MM.1S (cell line): ENCODE measurements at regions not wholly inside any gene's neighbourhood (a gene's known extent, or its start where the extent isn't known, plus 50 kb on each side); places are given as distances from the start of the nearest gene placed in this dataset.

ENCODE experiments used
- EZH2 ChIP-seq: fragments of 300-600 bp; sonication (generic); optimal IDR thresholded peaks from 2 replicates; pipeline ENCODE3; 2017; ENCODE audit warnings: low read depth, mild to moderate bottlenecking, antibody characterized with exemption, low read length, mixed read lengths
- EZH2phosphoT487 ChIP-seq: fragments of 300-600 bp; sonication (generic); IDR thresholded peaks from 2 replicates; pipeline ENCODE4 v1.6.1; 2018; ENCODE audit warnings: antibody characterized with exemption, low read length
- TF ChIP-seq, protein P1 (sequence below): fragments of 300-600 bp; sonication (generic); IDR thresholded peaks from 2 replicates; pipeline ENCODE4 v1.5.1; 2016; ENCODE audit warnings: antibody characterized with exemption, low read length, mixed read lengths

DNA sequence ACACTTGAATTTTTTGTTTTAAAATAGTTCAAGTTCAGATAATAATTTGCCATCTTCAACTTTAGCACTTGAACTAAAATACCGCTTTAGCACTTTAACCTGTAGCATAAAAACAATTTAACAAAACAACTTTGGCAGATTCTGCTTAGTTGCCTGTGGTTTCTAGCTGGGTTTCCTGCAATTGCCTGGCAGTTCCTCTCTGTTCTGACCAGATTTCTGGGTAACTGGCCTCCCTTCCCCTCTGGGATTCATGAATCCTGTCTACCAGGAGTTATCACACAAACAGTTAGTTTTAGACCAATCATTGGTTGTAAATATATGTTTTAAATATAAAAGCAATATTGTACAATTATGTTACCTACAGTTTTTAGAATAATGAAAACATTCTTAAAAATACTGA is 89.8 kb upstream of the HDAC9 start:
- TF ChIP-seq EZH2 (no peak), EZH2phosphoT487 (no peak)
- TF ChIP-seq, protein P1, sequence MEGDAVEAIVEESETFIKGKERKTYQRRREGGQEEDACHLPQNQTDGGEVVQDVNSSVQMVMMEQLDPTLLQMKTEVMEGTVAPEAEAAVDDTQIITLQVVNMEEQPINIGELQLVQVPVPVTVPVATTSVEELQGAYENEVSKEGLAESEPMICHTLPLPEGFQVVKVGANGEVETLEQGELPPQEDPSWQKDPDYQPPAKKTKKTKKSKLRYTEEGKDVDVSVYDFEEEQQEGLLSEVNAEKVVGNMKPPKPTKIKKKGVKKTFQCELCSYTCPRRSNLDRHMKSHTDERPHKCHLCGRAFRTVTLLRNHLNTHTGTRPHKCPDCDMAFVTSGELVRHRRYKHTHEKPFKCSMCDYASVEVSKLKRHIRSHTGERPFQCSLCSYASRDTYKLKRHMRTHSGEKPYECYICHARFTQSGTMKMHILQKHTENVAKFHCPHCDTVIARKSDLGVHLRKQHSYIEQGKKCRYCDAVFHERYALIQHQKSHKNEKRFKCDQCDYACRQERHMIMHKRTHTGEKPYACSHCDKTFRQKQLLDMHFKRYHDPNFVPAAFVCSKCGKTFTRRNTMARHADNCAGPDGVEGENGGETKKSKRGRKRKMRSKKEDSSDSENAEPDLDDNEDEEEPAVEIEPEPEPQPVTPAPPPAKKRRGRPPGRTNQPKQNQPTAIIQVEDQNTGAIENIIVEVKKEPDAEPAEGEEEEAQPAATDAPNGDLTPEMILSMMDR: no peak
